ACC112 (cell line): ENCODE measurements at regions not wholly inside any gene's neighbourhood (a gene's known extent, or its start where the extent isn't known, plus 50 kb on each side); places are given as distances from the start of the nearest gene placed in this dataset.

Experiments used
- H2AFZ ChIP-seq: fragments of 200-600 bp; sonication (generic); one replicate; pipeline ENCODE4 v1.6.0; 2017; ENCODE audit warnings: antibody characterized with exemption, low read length; ENCODE audit not compliant: unreplicated experiment
- H3K27ac ChIP-seq: fragments of 200-600 bp; sonication (generic); 2 replicates; pipeline ENCODE4 v1.5.1; 2014; ENCODE audit warnings: low read depth, mild to moderate bottlenecking, antibody characterized with exemption, low read length, moderate library complexity
- H3K27me3 ChIP-seq: fragments of 200-600 bp; sonication (generic); 2 replicates; pipeline ENCODE4 v1.6.1; 2014; ENCODE audit warnings: mild to moderate bottlenecking, antibody characterized with exemption, low read length, moderate library complexity, mixed read lengths; ENCODE audit not compliant: insufficient read depth
- H3K36me3 ChIP-seq: fragments of 200-600 bp; sonication (generic); 2 replicates; pipeline ENCODE4 v1.6.1; 2016; ENCODE audit warnings: mild to moderate bottlenecking, antibody characterized with exemption, low read length, moderate library complexity, mixed read lengths; ENCODE audit not compliant: insufficient read depth
- H3K4me1 ChIP-seq: fragments of 200-600 bp; sonication (generic); one replicate; pipeline ENCODE4 v1.6.1; 2016; ENCODE audit warnings: low read length, mixed read lengths; ENCODE audit not compliant: insufficient read depth, unreplicated experiment, control insufficient read depth
- H3K4me3 ChIP-seq: fragments of 200-600 bp; sonication (generic); 2 replicates; pipeline ENCODE4 v1.5.1; 2014; ENCODE audit warnings: mild to moderate bottlenecking, low read depth, low read length
- H3K79me2 ChIP-seq: fragments of 200-600 bp; sonication (generic); one replicate; pipeline ENCODE4 v1.6.0; 2016; ENCODE audit warnings: low read length; ENCODE audit not compliant: control insufficient read depth, unreplicated experiment, insufficient read depth

GRCh38 chr5:74424162-74424868 lies 216.2 kb downstream of the ENC1 start:
- no peaks in the 10 kb centered on the region for H3K79me2 ChIP-seq
- H2AFZ ChIP-seq = no peak overlapping the region
- H3K4me1 ChIP-seq = no peaks in the 10 kb centered on the region
- no peaks in the 10 kb centered on the region for H3K36me3 ChIP-seq
- no peaks in the 10 kb centered on the region for H3K27me3 ChIP-seq
- H3K27ac ChIP-seq = no peak overlapping the region
- no peak overlapping the region for H3K4me3 ChIP-seq

GRCh38 chr5:74423383-74423782 lies 217.1 kb downstream of the ENC1 start:
- H2AFZ ChIP-seq = no peak overlapping the region
- H3K4me1 ChIP-seq = no peaks in the 10 kb centered on the region
- no peaks in the 10 kb centered on the region for H3K27me3 ChIP-seq
- H3K27ac ChIP-seq = no peak overlapping the region
- H3K79me2 ChIP-seq = no peaks in the 10 kb centered on the region
- H3K4me3 ChIP-seq = no peak overlapping the region
- no peaks in the 10 kb centered on the region for H3K36me3 ChIP-seq

- H2AFZ ChIP-seq = no peak overlapping the region
- no peaks in the 10 kb centered on the region for H3K79me2 ChIP-seq
- no peak overlapping the region for H3K4me3 ChIP-seq
- no peaks in the 10 kb centered on the region for H3K36me3 ChIP-seq
- H3K27ac ChIP-seq = no peak overlapping the region
- H3K4me1 ChIP-seq = no peaks in the 10 kb centered on the region
- no peaks in the 10 kb centered on the region for H3K27me3 ChIP-seq
Observed at GRCh38 chr5:74422671-74423070, 217.9 kb downstream of the ENC1 start.

- Histone ChIP-seq H2AFZ (no peak overlapping the region), H3K36me3 (no peaks in the 10 kb centered on the region), H3K4me3 (no peak overlapping the region), H3K4me1 (no peaks in the 10 kb centered on the region), H3K27me3 (no peaks in the 10 kb centered on the region), H3K27ac (no peak overlapping the region), H3K79me2 (no peaks in the 10 kb centered on the region)
Observed at GRCh38 chr5:74422030-74422429, 218.5 kb downstream of the ENC1 start.

- no peak overlapping the region for H3K4me3 ChIP-seq
- no peaks in the 10 kb centered on the region for H3K79me2 ChIP-seq
- no peaks in the 10 kb centered on the region for H3K27me3 ChIP-seq
- H3K36me3 ChIP-seq = no peaks in the 10 kb centered on the region
- H3K4me1 ChIP-seq = no peaks in the 10 kb centered on the region
- no peak overlapping the region for H3K27ac ChIP-seq
- no peak overlapping the region for H2AFZ ChIP-seq
Observed at GRCh38 chr5:74421377-74421776, 219.2 kb downstream of the ENC1 start.

- H3K4me1 ChIP-seq = no peaks in the 10 kb centered on the region
- no peaks in the 10 kb centered on the region for H3K79me2 ChIP-seq
- H2AFZ ChIP-seq = no peak overlapping the region
- no peaks in the 10 kb centered on the region for H3K27me3 ChIP-seq
- H3K27ac ChIP-seq = no peak overlapping the region
- no peak overlapping the region for H3K4me3 ChIP-seq
- no peaks in the 10 kb centered on the region for H3K36me3 ChIP-seq
Observed at GRCh38 chr5:74420947-74421346, 219.6 kb downstream of the ENC1 start.

GRCh38 chr5:74420220-74420619 lies 220.3 kb downstream of the ENC1 start:
- no peak overlapping the region for H2AFZ ChIP-seq
- no peaks in the 10 kb centered on the region for H3K36me3 ChIP-seq
- H3K79me2 ChIP-seq = no peaks in the 10 kb centered on the region
- H3K4me1 ChIP-seq = no peaks in the 10 kb centered on the region
- no peaks in the 10 kb centered on the region for H3K27me3 ChIP-seq
- H3K4me3 ChIP-seq = no peak overlapping the region
- H3K27ac ChIP-seq = no peak overlapping the region

- Histone ChIP-seq H3K36me3 (no peaks in the 10 kb centered on the region), H3K27ac (no peak overlapping the region), H2AFZ (no peak overlapping the region)
Observed at GRCh38 chr5:74419468-74419867, 221.1 kb downstream of the ENC1 start.

GRCh38 chr5:74418709-74419108 lies 221.8 kb downstream of the ENC1 start:
- Histone ChIP-seq H3K4me3 (no peak overlapping the region), H3K4me1 (no peaks in the 10 kb centered on the region), H3K36me3 (no peaks in the 10 kb centered on the region), H3K27ac (no peak overlapping the region), H3K27me3 (no peaks in the 10 kb centered on the region), H2AFZ (no peak overlapping the region), H3K79me2 (no peaks in the 10 kb centered on the region)

More at GRCh38 chr5:74419468-74419867, 221.1 kb downstream of the ENC1 start:
- Histone ChIP-seq H3K27me3 (no peaks in the 10 kb centered on the region), H3K4me3 (no peak overlapping the region), H3K79me2 (no peaks in the 10 kb centered on the region), H3K4me1 (no peaks in the 10 kb centered on the region)

GRCh38 chr5:74418261-74418660 lies 222.3 kb downstream of the ENC1 start:
- Histone ChIP-seq H3K27me3 (no peaks in the 10 kb centered on the region), H2AFZ (no peak overlapping the region), H3K36me3 (no peaks in the 10 kb centered on the region), H3K27ac (no peak overlapping the region), H3K4me3 (no peak overlapping the region), H3K4me1 (no peaks in the 10 kb centered on the region), H3K79me2 (no peaks in the 10 kb centered on the region)

- H3K36me3 ChIP-seq = no peaks in the 10 kb centered on the region
- no peak overlapping the region for H2AFZ ChIP-seq
- no peaks in the 10 kb centered on the region for H3K4me1 ChIP-seq
- H3K4me3 ChIP-seq = no peak overlapping the region
- H3K27ac ChIP-seq = no peak overlapping the region
- H3K79me2 ChIP-seq = no peaks in the 10 kb centered on the region
- H3K27me3 ChIP-seq = no peaks in the 10 kb centered on the region
Observed at GRCh38 chr5:74415695-74416102, 224.8 kb downstream of the ENC1 start.
